MG63 (cell line): ENCODE measurements at regions not wholly inside any gene's neighbourhood (a gene's known extent, or its start where the extent isn't known, plus 50 kb on each side); places are given as distances from the start of the nearest gene placed in this dataset.
"Not testable (repeated sequence)": the region's sequence is repeated elsewhere in the genome, so short reads cannot be mapped to it uniquely, and the experiment has no call there.

ENCODE experiments used
- DNase-seq: peaks from one replicate; pipeline ENCODE4 v3.0.0-alpha.2; 2020
- H3K27me3 ChIP-seq: fragments of 250-450 bp; sonication (Bioruptor Pico); 2 replicates; pipeline ENCODE4 v1.5.1; 2020; ENCODE audit warnings: mild to moderate bottlenecking, moderate library complexity
- H3K36me3 ChIP-seq: fragments of 250-450 bp; sonication (Bioruptor Pico); 2 replicates; pipeline ENCODE4 v1.5.1; 2020; ENCODE audit warnings: mild to moderate bottlenecking, moderate library complexity
- H3K4me3 ChIP-seq: fragments of 250-450 bp; sonication (Bioruptor Pico); 2 replicates; pipeline ENCODE4 v1.5.1; 2020; ENCODE audit warnings: mild to moderate bottlenecking, moderate library complexity
- H3K9me3 ChIP-seq: fragments of 250-450 bp; sonication (Bioruptor Pico); 2 replicates; pipeline ENCODE4 v1.5.1; 2020; ENCODE audit warnings: mild to moderate bottlenecking, moderate library complexity

DNA sequence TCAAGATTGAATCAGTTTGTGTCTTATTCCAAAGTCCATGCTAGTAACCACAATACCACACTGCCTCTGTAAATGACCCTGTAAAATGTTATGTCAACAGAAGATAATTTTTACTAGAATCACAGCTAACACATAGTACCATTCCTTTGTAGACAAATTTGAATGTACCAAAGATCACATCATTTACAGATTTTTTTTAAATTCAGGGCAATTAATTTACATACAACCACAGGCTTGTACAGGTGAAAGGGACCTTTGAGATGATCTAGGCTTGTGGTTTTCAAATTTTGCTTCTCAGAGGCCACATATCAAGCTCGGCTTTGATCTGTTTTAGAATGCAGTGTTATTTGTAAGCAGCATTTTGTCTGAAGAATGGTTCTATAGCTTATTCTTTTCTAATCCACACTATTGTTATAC, 63.8 kb upstream of the PPM1B start:
- no peaks in the 10 kb centered on the region for H3K27me3 ChIP-seq
- no peak overlapping the region for H3K4me3 ChIP-seq
- no peaks in the 10 kb centered on the region for H3K36me3 ChIP-seq
- no peaks in the 10 kb centered on the region for H3K9me3 ChIP-seq
- no peak for DNase-seq

DNA sequence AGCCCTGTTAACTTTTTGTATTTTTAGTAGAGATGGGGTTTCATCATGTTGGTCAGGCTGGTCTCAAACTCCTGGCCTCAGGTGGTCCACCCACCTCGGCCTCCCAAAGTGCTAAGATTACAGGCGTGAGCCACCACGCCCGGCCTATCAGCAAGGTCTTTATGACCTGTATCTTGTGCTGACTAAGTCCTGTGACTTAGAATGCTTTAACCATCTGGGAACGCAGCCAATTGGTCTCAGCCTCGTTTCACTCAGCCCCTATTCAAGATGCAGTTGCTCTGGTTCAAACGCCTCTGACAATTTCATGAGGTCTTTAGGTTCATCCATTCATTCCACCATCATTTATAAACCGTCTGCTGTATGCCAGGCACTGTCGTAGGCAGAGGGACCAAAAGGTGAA, 62.2 kb upstream of the PPM1B start:
- DNase-seq, H3K9me3 ChIP-seq, H3K4me3 ChIP-seq, H3K27me3 ChIP-seq, H3K36me3 ChIP-seq: not testable (repeated sequence)

- no peak overlapping the region for H3K4me3 ChIP-seq
- DNase-seq, result no peak
- H3K36me3 ChIP-seq, result no peaks in the 10 kb centered on the region
- H3K27me3 ChIP-seq, result no peaks in the 10 kb centered on the region
- H3K9me3 ChIP-seq, result no peaks in the 10 kb centered on the region
These were observed 61.5 kb upstream of the PPM1B start for GRCh38 chr2:44107086-44107740.

DNA sequence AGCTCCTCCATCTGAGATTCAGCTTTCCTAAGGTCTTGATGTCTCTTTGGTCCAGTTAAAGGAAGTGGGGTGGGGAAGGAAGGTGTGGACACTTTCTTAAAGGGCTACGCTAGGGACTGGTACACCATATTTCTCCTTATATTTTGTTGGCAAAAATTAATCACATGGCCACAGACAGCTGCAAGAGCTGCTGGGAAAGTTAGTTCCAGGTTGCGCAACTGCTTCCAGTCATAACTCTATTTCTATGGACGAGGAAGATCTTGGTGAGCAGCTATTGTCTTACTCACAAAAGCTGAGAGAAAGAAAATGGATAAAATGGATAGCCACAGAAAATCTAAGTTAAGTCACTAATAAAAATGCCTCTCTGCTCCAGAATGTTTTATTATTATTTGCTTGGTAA, 60.7 kb upstream of the PPM1B start:
- DNase-seq, result no peak
- H3K36me3 ChIP-seq, result no peaks in the 10 kb centered on the region
- H3K27me3 ChIP-seq, result no peaks in the 10 kb centered on the region
- H3K9me3 ChIP-seq, result no peaks in the 10 kb centered on the region
- no peak overlapping the region for H3K4me3 ChIP-seq

- H3K4me3 ChIP-seq, result no peak overlapping the region
- H3K9me3 ChIP-seq, result no peaks in the 10 kb centered on the region
- H3K27me3 ChIP-seq, result no peaks in the 10 kb centered on the region
- no peaks in the 10 kb centered on the region for H3K36me3 ChIP-seq
- no peak for DNase-seq
These were observed 59.5 kb upstream of the PPM1B start for GRCh38 chr2:44109166-44109565.

DNA sequence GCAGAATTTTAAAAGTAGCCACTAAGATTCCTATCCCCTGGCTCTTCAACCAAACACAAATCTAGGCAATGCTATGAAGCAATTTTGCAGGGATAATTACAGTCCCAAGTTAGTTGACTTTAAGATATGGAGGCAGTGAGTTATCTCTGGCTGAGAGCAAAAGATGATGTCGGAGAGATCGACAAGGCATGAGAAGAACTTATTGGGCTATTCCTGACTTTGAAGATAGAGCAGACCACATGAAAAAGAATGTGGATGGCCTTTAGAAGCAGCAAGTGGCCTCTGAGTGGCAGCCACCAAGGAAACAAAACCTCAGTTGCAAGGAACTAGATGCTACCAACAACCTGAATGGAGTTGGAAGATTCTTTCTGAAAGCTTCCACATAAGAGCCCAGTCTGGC, 58.2 kb upstream of the PPM1B start:
- no peak for DNase-seq
- H3K4me3 ChIP-seq, result no peak overlapping the region
- H3K36me3 ChIP-seq, result no peaks in the 10 kb centered on the region
- H3K9me3 ChIP-seq, result no peaks in the 10 kb centered on the region
- H3K27me3 ChIP-seq, result no peaks in the 10 kb centered on the region

- no peaks in the 10 kb centered on the region for H3K9me3 ChIP-seq
- H3K4me3 ChIP-seq, result no peak overlapping the region
- DNase-seq, result no peak
- H3K36me3 ChIP-seq, result no peaks in the 10 kb centered on the region
- H3K27me3 ChIP-seq, result no peaks in the 10 kb centered on the region
These were observed 56.6 kb upstream of the PPM1B start for GRCh38 chr2:44112096-44112495.

DNA sequence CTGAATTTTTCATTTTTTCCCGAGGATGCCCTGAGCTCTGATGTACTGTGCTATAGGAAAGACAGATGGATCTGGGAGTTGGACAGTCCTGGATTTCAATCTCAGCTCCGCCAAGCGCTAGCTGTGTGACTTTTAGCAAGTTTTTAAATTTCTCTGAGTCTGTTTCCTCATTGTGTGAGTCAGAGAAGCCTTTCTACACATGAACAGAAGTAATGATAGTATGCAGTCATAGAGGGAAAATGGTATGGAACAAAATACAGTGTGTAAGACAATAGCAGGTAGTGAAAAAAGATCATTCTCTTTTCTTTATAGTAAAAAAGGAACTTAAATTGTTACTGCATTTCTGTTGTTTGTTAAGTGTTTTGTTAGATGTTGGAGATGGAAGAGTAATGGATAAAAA, 52.4 kb upstream of the PPM1B start:
- H3K4me3 ChIP-seq, result no peak overlapping the region
- H3K9me3 ChIP-seq, result no peaks in the 10 kb centered on the region
- H3K36me3 ChIP-seq, result no peaks in the 10 kb centered on the region
- H3K27me3 ChIP-seq, result no peaks in the 10 kb centered on the region
- DNase-seq, result no peak

GRCh38 chr2:44118257-44118656, 50.4 kb upstream of the PPM1B start:
- H3K27me3 ChIP-seq, result no peaks in the 10 kb centered on the region
- no peaks in the 10 kb centered on the region for H3K36me3 ChIP-seq
- H3K4me3 ChIP-seq, result no peak overlapping the region
- DNase-seq, result peak; percentile 4
- no peaks in the 10 kb centered on the region for H3K9me3 ChIP-seq
